Neural cell (in vitro differentiated cells): ENCODE measurements at regions not wholly inside any gene's neighbourhood (a gene's known extent, or its start where the extent isn't known, plus 50 kb on each side); places are given as distances from the start of the nearest gene placed in this dataset.

Experiments
- H2AFZ ChIP-seq: fragments of 200-600, 300-800 bp; sonication (generic), shearing (Covaris generic); 2 replicates; pipeline ENCODE4 v1.6.0; 2014; ENCODE audit warnings: low read depth, mild to moderate bottlenecking, antibody characterized with exemption, low read length, moderate library complexity
- H3F3A ChIP-seq: fragments of 200-600 bp; shearing (Covaris generic); 2 replicates; pipeline ENCODE4 v1.6.1; 2016; ENCODE audit warnings: mild to moderate bottlenecking, moderate library complexity, mixed read lengths, antibody characterized with exemption, low read length; ENCODE audit not compliant: insufficient read depth, poor library complexity, severe bottlenecking
- H3K27ac ChIP-seq: fragments of 200-600, 300-800 bp; sonication (generic), shearing (Covaris generic); 2 replicates; pipeline ENCODE4 v1.5.1; 2014; ENCODE audit warnings: mild to moderate bottlenecking, low read length, moderate library complexity
- H3K27me3 ChIP-seq: fragments of 300-800, 200-600 bp; sonication (generic), shearing (Covaris generic); 2 replicates; pipeline ENCODE4 v1.6.0; 2014; ENCODE audit warnings: mild to moderate bottlenecking, low read depth, low read length, moderate library complexity; ENCODE audit not compliant: insufficient read depth
- H3K36me3 ChIP-seq: fragments of 300-800, 200-600 bp; sonication (generic), shearing (Covaris generic); 2 replicates; pipeline ENCODE4 v1.5.1; 2014; ENCODE audit warnings: mild to moderate bottlenecking, antibody characterized with exemption, low read length, moderate library complexity; ENCODE audit not compliant: insufficient read depth
- H3K4me2 ChIP-seq: fragments of 300-800, 200-600 bp; sonication (generic), shearing (Covaris generic); 2 replicates; pipeline ENCODE4 v1.6.0; 2014; ENCODE audit warnings: mild to moderate bottlenecking, low read length
- H3K4me3 ChIP-seq: fragments of 300-800, 200-600 bp; sonication (generic), shearing (Covaris generic); 2 replicates; pipeline ENCODE4 v1.5.1; 2014; ENCODE audit warnings: mild to moderate bottlenecking, low read length, moderate library complexity
- H3K79me2 ChIP-seq: fragments of 200-600 bp; shearing (Covaris generic); replicated peaks from 2 replicates; pipeline ENCODE4 v1.6.0; 2014; ENCODE audit warnings: mild to moderate bottlenecking, low read length, moderate library complexity; ENCODE audit not compliant: insufficient read depth
- H3K9ac ChIP-seq: fragments of 300-800, 200-600 bp; sonication (generic), shearing (Covaris generic); 2 replicates; pipeline ENCODE4 v1.6.1; 2016; ENCODE audit warnings: mild to moderate bottlenecking, low read length, mixed read lengths
- H3K9me2 ChIP-seq: fragments of 200-600 bp; shearing (Covaris generic); 2 replicates; pipeline ENCODE4 v1.6.1; 2016; ENCODE audit warnings: mild to moderate bottlenecking, low read length, mixed read lengths; ENCODE audit not compliant: insufficient read depth
- H3K9me3 ChIP-seq: fragments of 200-600, 300-800 bp; sonication (generic), shearing (Covaris generic); 2 replicates; pipeline ENCODE4 v1.6.1; 2016; ENCODE audit warnings: mild to moderate bottlenecking, mixed run types, low read length, moderate library complexity, mixed read lengths
- H4K20me1 ChIP-seq: fragments of 200-600 bp; shearing (Covaris generic); 2 replicates; pipeline ENCODE4 v1.6.1; 2016; ENCODE audit warnings: mild to moderate bottlenecking, mixed run types; ENCODE audit not compliant: insufficient read depth
- CTCF ChIP-seq: fragments of 450-650 bp; IDR thresholded peaks from 2 replicates; pipeline ENCODE4 v1.5.1; 2014; ENCODE audit warnings: antibody characterized with exemption, mild to moderate bottlenecking, moderate library complexity; ENCODE audit not compliant: poor library complexity, severe bottlenecking
- EP300 ChIP-seq: fragments of 450-650 bp; conservative IDR thresholded peaks from 2 replicates; pipeline ENCODE4 v1.6.1; 2014; ENCODE audit warnings: antibody characterized with exemption, mild to moderate bottlenecking, moderate library complexity; ENCODE audit not compliant: poor library complexity, severe bottlenecking
- EZH2 ChIP-seq: fragments of 200-600, 300-800 bp; shearing (Covaris generic), sonication (generic); IDR thresholded peaks from 2 replicates; pipeline ENCODE4 v1.6.1; 2014; ENCODE audit warnings: antibody characterized with exemption, low read length, borderline replicate concordance, mild to moderate bottlenecking; ENCODE audit not compliant: insufficient read depth, poor library complexity, severe bottlenecking
- MXI1 ChIP-seq: fragments of 450-650 bp; conservative IDR thresholded peaks from 2 replicates; pipeline ENCODE4 v1.6.1; 2014; ENCODE audit warnings: antibody characterized with exemption, mild to moderate bottlenecking; ENCODE audit not compliant: poor library complexity, severe bottlenecking
- POLR2AphosphoS5 ChIP-seq: IDR thresholded peaks from 2 replicates; pipeline ENCODE4 v1.6.1; 2012
- RAD21 ChIP-seq: fragments of 450-650 bp; conservative IDR thresholded peaks from 2 replicates; pipeline ENCODE4 v1.6.1; 2014; ENCODE audit warnings: antibody characterized with exemption, mild to moderate bottlenecking, moderate library complexity
- REST ChIP-seq: IDR thresholded peaks from 2 replicates; pipeline ENCODE4 v1.6.1; 2012; ENCODE audit warnings: borderline replicate concordance
- SMC3 ChIP-seq: fragments of 450-650 bp; conservative IDR thresholded peaks from 2 replicates; pipeline ENCODE4 v1.6.1; 2014; ENCODE audit warnings: antibody characterized with exemption, mild to moderate bottlenecking, moderate library complexity; ENCODE audit not compliant: poor library complexity
- TAF1 ChIP-seq: IDR thresholded peaks from 2 replicates; pipeline ENCODE4 v1.6.1; 2012; ENCODE audit warnings: low read depth

- TF ChIP-seq EP300 (no peak), SMC3 (no peak), CTCF (no peak)
- Histone ChIP-seq H3K79me2 (no peaks in the 10 kb centered on the region), H3K27me3 (no peaks in the 10 kb centered on the region), H3K36me3 (no peaks in the 10 kb centered on the region), H3K9me3 (no peaks in the 10 kb centered on the region), H3K4me3 (no peak overlapping the region), H4K20me1 (no peaks in the 10 kb centered on the region), H3K4me2 (no peak overlapping the region), H2AFZ (no peak overlapping the region), H3K9me2 (no peaks in the 10 kb centered on the region), H3F3A (no peaks in the 10 kb centered on the region), H3K9ac (no peak overlapping the region), H3K27ac (no peak overlapping the region)
These were observed 382.3 kb upstream of the CHST9 start for GRCh38 chr18:27567434-27567833.

GRCh38 chr18:27564066-27564465, 379.0 kb upstream of the CHST9 start:
- H3K79me2 ChIP-seq: no peaks in the 10 kb centered on the region

More at GRCh38 chr18:27564066-27564465, 379.0 kb upstream of the CHST9 start:
- H3K36me3 ChIP-seq: no peaks in the 10 kb centered on the region
- no peak overlapping the region for H3K9ac ChIP-seq
- no peaks in the 10 kb centered on the region for H3K27me3 ChIP-seq
- H3K9me3 ChIP-seq: no peaks in the 10 kb centered on the region
- no peaks in the 10 kb centered on the region for H3F3A ChIP-seq
- H3K4me2 ChIP-seq: no peak overlapping the region
- H3K9me2 ChIP-seq: no peaks in the 10 kb centered on the region
- no peak overlapping the region for H3K27ac ChIP-seq
- no peak overlapping the region for H3K4me3 ChIP-seq
- TF ChIP-seq EZH2 (no peak), CTCF (no peak), POLR2AphosphoS5 (no peak), REST (no peak), TAF1 (no peak), EP300 (no peak), RAD21 (no peak), SMC3 (no peak), MXI1 (no peak)
- H2AFZ ChIP-seq: no peak overlapping the region
- no peaks in the 10 kb centered on the region for H4K20me1 ChIP-seq
